ENCODE measurements at regions not wholly inside any gene's neighbourhood (a gene's known extent, or its start where the extent isn't known, plus 50 kb on each side); places are given as distances from the start of the nearest gene placed in this dataset.
A peak's percentile ranks its signal among the peaks of the same experiment; 100 is the strongest.

DNA sequence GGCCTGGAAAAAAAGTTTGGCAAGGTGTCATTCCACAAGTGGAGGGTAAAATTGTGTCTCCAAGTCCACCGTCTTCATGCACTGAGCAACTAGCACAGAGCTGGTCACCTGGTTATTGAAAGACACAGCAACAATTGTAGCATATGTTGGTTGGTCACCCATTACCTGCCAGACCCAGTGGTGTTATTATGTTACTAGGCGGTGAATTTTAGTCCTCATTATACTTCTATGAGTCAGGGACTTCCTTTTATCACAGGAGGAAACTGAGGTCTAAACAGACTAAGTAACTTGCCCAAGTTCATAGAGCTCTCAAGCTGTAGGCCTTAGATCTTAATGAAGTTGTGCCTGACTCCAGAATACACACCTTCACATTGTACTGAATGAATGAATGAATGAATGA is 94.9 kb upstream of the VANGL1 start:
- no peak for DNase-seq (ENCODE audit: low spot score)
- TF ChIP-seq, protein P1, sequence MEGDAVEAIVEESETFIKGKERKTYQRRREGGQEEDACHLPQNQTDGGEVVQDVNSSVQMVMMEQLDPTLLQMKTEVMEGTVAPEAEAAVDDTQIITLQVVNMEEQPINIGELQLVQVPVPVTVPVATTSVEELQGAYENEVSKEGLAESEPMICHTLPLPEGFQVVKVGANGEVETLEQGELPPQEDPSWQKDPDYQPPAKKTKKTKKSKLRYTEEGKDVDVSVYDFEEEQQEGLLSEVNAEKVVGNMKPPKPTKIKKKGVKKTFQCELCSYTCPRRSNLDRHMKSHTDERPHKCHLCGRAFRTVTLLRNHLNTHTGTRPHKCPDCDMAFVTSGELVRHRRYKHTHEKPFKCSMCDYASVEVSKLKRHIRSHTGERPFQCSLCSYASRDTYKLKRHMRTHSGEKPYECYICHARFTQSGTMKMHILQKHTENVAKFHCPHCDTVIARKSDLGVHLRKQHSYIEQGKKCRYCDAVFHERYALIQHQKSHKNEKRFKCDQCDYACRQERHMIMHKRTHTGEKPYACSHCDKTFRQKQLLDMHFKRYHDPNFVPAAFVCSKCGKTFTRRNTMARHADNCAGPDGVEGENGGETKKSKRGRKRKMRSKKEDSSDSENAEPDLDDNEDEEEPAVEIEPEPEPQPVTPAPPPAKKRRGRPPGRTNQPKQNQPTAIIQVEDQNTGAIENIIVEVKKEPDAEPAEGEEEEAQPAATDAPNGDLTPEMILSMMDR (conservative IDR thresholded peaks at IDR 0.05; ENCODE audit: low read depth), result no peak
- peak overlapping the region; percentile 29; the same call in 1 of the 2 replicates for H3K27ac ChIP-seq
- ChIA-PET POLR2A (ENCODE audit: low non-redundant PET) (no interaction called here), CTCF (no interaction called here)

- ChIA-PET POLR2A (ENCODE audit: low non-redundant PET) (no interaction called here), CTCF (interaction anchor here (1.0 to 1.3 kb wide), 2 partner anchors 45 to 407 kb away, joined by 3 read pairs; no protein-coding TSS in a partner anchor)
- peak; percentile 98 for DNase-seq (ENCODE audit: low spot score)
- TF ChIP-seq, protein P1 (conservative IDR thresholded peaks at IDR 0.05; ENCODE audit: low read depth), result peak; percentile 83
- peak overlapping the region; percentile 93 for H3K27ac ChIP-seq
Observed at GRCh38 chr1:115545791-115546733, 95.7 kb upstream of the VANGL1 start.

GRCh38 chr1:115545096-115545720 is 96.6 kb upstream of the VANGL1 start:
- POLR2A ChIA-PET (ENCODE audit: low non-redundant PET), result no interaction called here
- no peak for DNase-seq (ENCODE audit: low spot score)
- CTCF ChIA-PET, result interaction anchor here (0.7 to 1.3 kb wide), 3 partner anchors 10 to 406 kb away, joined by 3 to 4 read pairs (median 3); no protein-coding TSS in a partner anchor
- peak overlapping the region; percentile 93 for H3K27ac ChIP-seq
- TF ChIP-seq, protein P1 (conservative IDR thresholded peaks at IDR 0.05; ENCODE audit: low read depth), result no peak

- CTCF ChIA-PET, result interaction anchor here (1.3 kb wide), 1 partner anchor 405 kb away, joined by 3 read pairs; no protein-coding TSS in a partner anchor
- no peak for DNase-seq (ENCODE audit: low spot score)
- POLR2A ChIA-PET (ENCODE audit: low non-redundant PET), result no interaction called here
- no peak overlapping the region for H3K27ac ChIP-seq
- TF ChIP-seq, protein P1 (conservative IDR thresholded peaks at IDR 0.05; ENCODE audit: low read depth), result no peak
Observed at GRCh38 chr1:115544131-115544530, 97.6 kb upstream of the VANGL1 start.

DNA sequence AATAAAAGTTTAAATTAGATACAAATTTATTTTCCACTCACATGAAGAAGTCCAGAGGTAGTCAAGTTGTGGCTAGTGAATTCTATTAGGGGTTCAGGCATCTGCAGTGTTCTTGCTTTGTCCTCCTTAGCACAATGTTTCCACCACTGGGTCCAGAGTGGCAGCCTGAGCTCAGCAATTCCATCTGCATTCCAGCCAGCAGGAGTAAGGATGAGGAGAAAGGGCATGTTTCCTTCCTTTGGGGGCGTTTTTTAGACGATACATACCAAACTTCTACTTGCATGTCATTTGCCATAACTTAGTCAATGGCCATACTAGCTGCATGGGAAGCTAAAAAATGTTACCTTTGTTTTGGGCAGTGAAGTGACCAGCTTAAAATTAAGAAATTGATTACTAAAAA is 98.5 kb upstream of the VANGL1 start:
- TF ChIP-seq, protein P1 (conservative IDR thresholded peaks at IDR 0.05; ENCODE audit: low read depth), result no peak
- H3K27ac ChIP-seq, result no peak overlapping the region
- ChIA-PET CTCF (no interaction called here), POLR2A (ENCODE audit: low non-redundant PET) (no interaction called here)
- no peak for DNase-seq (ENCODE audit: low spot score)

DNA sequence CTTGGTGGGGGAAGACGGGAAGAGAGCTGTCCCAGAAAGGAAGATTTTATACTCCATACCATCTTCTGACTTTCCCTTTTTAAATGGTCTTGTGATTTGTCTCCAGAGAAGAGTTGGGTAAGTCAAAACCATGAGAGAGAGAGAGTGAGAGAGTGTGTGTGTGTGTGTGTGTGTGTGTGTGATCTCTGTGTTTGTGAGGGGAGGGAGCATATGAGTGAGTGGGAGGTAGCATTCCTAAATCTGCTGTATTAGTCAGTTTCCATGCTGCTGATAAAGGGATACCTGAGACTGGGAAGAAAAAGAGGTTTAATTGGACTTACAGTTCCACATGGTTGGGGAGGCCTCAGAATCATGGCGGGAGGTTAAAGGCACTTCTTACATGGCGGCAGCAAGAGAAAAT is 102.0 kb upstream of the VANGL1 start:
- DNase-seq (ENCODE audit: low spot score), result no peak
- ChIA-PET CTCF (interaction anchor here (0.7 kb wide), 1 partner anchor 413 kb away, joined by 3 read pairs; no protein-coding TSS in a partner anchor), POLR2A (ENCODE audit: low non-redundant PET) (no interaction called here)
- H3K27ac ChIP-seq, result no peak overlapping the region
- TF ChIP-seq, protein P1 (conservative IDR thresholded peaks at IDR 0.05; ENCODE audit: low read depth), result no peak

Measured in RWPE1 (cell line).